Vagina (tissue), 2 donors: ENCODE measurements at regions not wholly inside any gene's neighbourhood (a gene's known extent, or its start where the extent isn't known, plus 50 kb on each side); places are given as distances from the start of the nearest gene placed in this dataset.

Experiments used
- DNase-seq, 2 donors: peaks; one replicate each; pipeline ENCODE4 v3.0.0-alpha.2; 2017; ENCODE audit errors: extremely low spot score in 2 of 2
- H3K27ac ChIP-seq: fragments of 200-600 bp; sonication (generic); one replicate; pipeline ENCODE4 v1.5.1; 2019
- H3K27me3 ChIP-seq: fragments of 200-600 bp; sonication (generic); one replicate; pipeline ENCODE4 v1.5.1; 2019
- H3K36me3 ChIP-seq, 2 donors: fragments of 200-600 bp; sonication (generic); one replicate each; pipeline ENCODE4 v1.5.1; 2017 to 2019
- H3K4me1 ChIP-seq: fragments of 200-600 bp; sonication (generic); one replicate; pipeline ENCODE4 v1.5.1; 2019
- H3K4me3 ChIP-seq, 2 donors: fragments of 200-600 bp; sonication (generic); 1 replicate in 1 of 2; 2 replicates in 1 of 2; pipeline ENCODE4 v1.5.1; 2016 to 2019
- H3K9me3 ChIP-seq: fragments of 200-600 bp; sonication (generic); one replicate; pipeline ENCODE4 v1.5.1; 2019
- CTCF ChIP-seq, 3 experiments: fragments of 450-650 bp in 2 of 3; fragments of 200-600 bp in 1 of 3; sonication (generic) in 1 of 3; IDR thresholded peaks; one replicate each; pipeline ENCODE4 v1.5.1; 2017 to 2019; ENCODE audit warnings: antibody characterized with exemption in 3 of 3, mild to moderate bottlenecking in 2 of 3, moderate library complexity in 2 of 3
- POLR2A ChIP-seq, 2 donors: fragments of 450-650 bp; IDR thresholded peaks; one replicate each; pipeline ENCODE4 v1.6.1; 2017; ENCODE audit warnings: antibody characterized with exemption in 2 of 2, mild to moderate bottlenecking in 2 of 2, moderate library complexity in 2 of 2
- POLR2AphosphoS5 ChIP-seq, 2 donors: sonication (generic); formaldehyde crosslinking; IDR thresholded peaks; one replicate each; pipeline ENCODE4 v1.9.0; 2017; ENCODE audit warnings: antibody characterized with exemption in 2 of 2, mild to moderate bottlenecking in 2 of 2, low read depth in 1 of 2; ENCODE audit not compliant: insufficient read depth in 1 of 2
- intact Hi-C: fragments of 100-400 bp; cut with DNase I; formaldehyde crosslinking; loops from one replicate; pipeline ENCODE4 v1.15.1; 2023

DNA sequence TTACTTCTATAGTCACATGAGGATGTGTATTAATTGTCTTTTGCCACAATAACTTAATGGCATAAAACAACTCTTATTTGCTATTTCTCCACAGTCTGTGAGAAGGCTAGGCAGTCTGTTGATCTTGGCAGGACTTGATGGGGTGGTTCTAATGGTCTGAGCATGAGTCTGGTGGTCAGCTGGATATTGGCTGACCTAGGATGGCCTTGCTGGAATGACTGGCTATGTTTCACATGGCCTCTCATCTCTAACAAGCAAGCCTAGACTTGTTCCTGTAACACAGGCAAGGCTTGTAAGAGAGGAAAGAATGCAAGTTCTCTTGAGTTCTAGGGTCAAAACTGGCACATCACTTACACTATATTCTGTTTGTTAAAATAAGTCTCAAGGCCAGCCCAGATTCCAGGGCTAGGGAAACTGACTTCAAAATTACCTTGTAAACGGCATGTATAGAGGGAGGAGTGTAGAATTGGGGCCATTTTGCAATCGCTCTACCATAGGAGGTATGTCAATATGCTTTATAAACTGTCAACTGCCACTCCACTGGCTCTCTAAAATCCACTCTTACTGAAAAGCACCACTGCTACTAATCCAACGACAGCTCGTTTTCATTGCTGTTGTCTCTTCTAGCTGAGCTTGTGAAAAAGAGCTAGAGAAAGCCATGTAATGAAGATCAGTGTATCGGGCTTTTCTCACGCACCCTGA, 325.0 kb upstream of the PKDCC start:
- intact Hi-C loops, result no loop called here
- no peaks in the 10 kb centered on the region for H3K36me3 ChIP-seq
- DNase-seq, result no peak
- no peak overlapping the region for H3K4me3 ChIP-seq
- H3K27me3 ChIP-seq, result no peaks in the 10 kb centered on the region
- TF ChIP-seq CTCF (IDR thresholded peaks at IDR 0.05) (no peak), POLR2AphosphoS5 (IDR thresholded peaks at IDR 0.05; ENCODE audit: insufficient read depth in 1 of 2, low read depth in 1 of 2) (no peak), POLR2A (IDR thresholded peaks at IDR 0.05) (no peak)
- no peaks in the 10 kb centered on the region for H3K9me3 ChIP-seq
- no peaks in the 10 kb centered on the region for H3K4me1 ChIP-seq
- no peak overlapping the region for H3K27ac ChIP-seq

- Histone ChIP-seq H3K9me3 (no peaks in the 10 kb centered on the region), H3K27ac (no peak overlapping the region), H3K36me3 (no peaks in the 10 kb centered on the region), H3K27me3 (no peaks in the 10 kb centered on the region), H3K4me1 (no peaks in the 10 kb centered on the region), H3K4me3 (no peak overlapping the region)
- intact Hi-C loops, result no loop called here
- TF ChIP-seq CTCF (IDR thresholded peaks at IDR 0.05) (no peak), POLR2A (IDR thresholded peaks at IDR 0.05) (no peak), POLR2AphosphoS5 (IDR thresholded peaks at IDR 0.05; ENCODE audit: insufficient read depth in 1 of 2, low read depth in 1 of 2) (no peak)
- DNase-seq, result no peak
These were observed 324.3 kb upstream of the PKDCC start for GRCh38 chr2:41723526-41723925.

DNA sequence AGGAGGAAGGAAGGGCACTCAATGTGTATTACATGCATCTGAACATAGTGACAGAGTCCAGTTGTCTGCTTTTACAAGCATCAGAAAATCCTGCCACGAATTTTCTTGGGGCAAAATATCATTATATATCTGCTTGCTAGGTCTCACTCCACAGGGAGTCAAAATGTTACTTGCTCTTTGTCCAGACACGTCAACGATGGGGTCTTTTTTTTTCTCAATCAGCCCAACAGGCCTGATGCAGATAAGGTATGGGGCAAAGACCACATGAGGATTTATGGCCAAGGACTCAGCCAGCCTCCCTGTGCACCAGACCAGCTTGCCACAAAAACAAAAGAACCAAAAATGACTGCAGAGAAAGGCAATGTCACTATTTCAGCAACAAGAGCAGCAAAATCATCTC, 323.4 kb upstream of the PKDCC start:
- Histone ChIP-seq H3K27me3 (no peaks in the 10 kb centered on the region), H3K4me3 (no peak overlapping the region), H3K9me3 (no peaks in the 10 kb centered on the region), H3K36me3 (no peaks in the 10 kb centered on the region), H3K4me1 (no peaks in the 10 kb centered on the region), H3K27ac (no peak overlapping the region)
- DNase-seq, result no peak
- intact Hi-C loops, result no loop called here
- no peak for TF ChIP-seq CTCF (IDR thresholded peaks at IDR 0.05)
- no peak for TF ChIP-seq POLR2A (IDR thresholded peaks at IDR 0.05)
- TF ChIP-seq POLR2AphosphoS5 (IDR thresholded peaks at IDR 0.05; ENCODE audit: insufficient read depth in 1 of 2, low read depth in 1 of 2), result no peak

DNA sequence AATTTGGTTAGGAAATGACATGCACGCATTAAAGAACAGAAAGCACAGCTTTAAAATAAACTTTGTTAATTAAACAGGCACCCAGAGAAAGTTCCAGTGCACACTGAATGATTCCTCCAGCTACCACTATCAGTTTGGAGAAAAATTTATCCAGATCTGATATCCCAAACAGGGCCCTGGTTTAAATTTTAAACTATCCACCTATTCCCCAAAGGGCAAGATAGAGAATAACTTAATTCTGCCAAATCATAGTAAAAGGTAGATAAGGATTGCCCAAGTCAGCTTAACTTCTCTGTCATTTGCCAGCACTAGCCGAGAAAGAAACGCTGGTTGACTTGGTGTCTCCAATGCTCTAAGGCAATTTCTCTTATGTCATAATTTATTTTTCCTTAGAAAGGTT, 321.9 kb upstream of the PKDCC start:
- Histone ChIP-seq H3K9me3 (no peaks in the 10 kb centered on the region), H3K4me3 (no peak overlapping the region), H3K4me1 (no peaks in the 10 kb centered on the region), H3K27me3 (no peaks in the 10 kb centered on the region), H3K36me3 (no peaks in the 10 kb centered on the region), H3K27ac (no peak overlapping the region)
- no peak for DNase-seq
- intact Hi-C loops, result no loop called here
- TF ChIP-seq CTCF (IDR thresholded peaks at IDR 0.05), result no peak

- H3K27me3 ChIP-seq, result no peaks in the 10 kb centered on the region
- intact Hi-C loops, result no loop called here
- no peaks in the 10 kb centered on the region for H3K9me3 ChIP-seq
- no peak for TF ChIP-seq POLR2AphosphoS5 (IDR thresholded peaks at IDR 0.05; ENCODE audit: insufficient read depth in 1 of 2, low read depth in 1 of 2)
- TF ChIP-seq CTCF (IDR thresholded peaks at IDR 0.05), result no peak
- H3K4me3 ChIP-seq, result no peak overlapping the region
- no peak for DNase-seq
- no peak overlapping the region for H3K27ac ChIP-seq
- no peaks in the 10 kb centered on the region for H3K36me3 ChIP-seq
- no peaks in the 10 kb centered on the region for H3K4me1 ChIP-seq
These were observed 321.5 kb upstream of the PKDCC start for GRCh38 chr2:41726364-41726763.
